NCI-H446 (cell line): ENCODE measurements at regions not wholly inside any gene's neighbourhood (a gene's known extent, or its start where the extent isn't known, plus 50 kb on each side); places are given as distances from the start of the nearest gene placed in this dataset.
A peak's percentile ranks its signal among the peaks of the same experiment; 100 is the strongest.
"Not testable (repeated sequence)": the region's sequence is repeated elsewhere in the genome, so short reads cannot be mapped to it uniquely, and the experiment has no call there.

Experiments
- DNase-seq, 2 experiments: peaks; one replicate each; lab custom pipeline; 2025; lab: John Stamatoyannopoulos, UW

DNA sequence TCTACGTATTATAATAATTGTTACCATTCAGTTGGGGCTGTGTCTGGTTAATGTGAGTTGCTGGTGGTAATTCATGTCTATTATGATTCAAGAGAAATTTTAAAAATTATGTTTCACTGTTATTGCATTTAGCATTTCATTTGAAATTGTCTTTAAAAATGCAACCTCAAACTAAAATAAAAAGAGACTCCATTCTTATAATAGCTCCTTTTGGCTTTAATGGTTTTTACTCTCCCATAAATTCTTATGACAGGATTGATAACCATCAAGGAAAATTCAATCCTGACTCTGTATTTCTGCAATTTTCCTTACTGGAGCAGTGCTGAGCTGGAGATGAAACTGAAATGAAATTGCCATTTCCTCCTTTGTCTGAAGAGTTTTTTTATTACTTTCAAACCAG is 262.7 kb downstream of the REEP3 start:
- no peak for DNase-seq

- DNase-seq = peak in 1 of 2 experiments; percentile 76
Measured at GRCh38 chr10:63788152-63788821, 267.1 kb downstream of the REEP3 start.

- DNase-seq = no peak
Measured at GRCh38 chr10:63795094-63795860, 274.1 kb downstream of the REEP3 start.

GRCh38 chr10:63798599-63799498 is 277.6 kb downstream of the REEP3 start:
- no peak for DNase-seq

GRCh38 chr10:63799521-63800300 is 278.5 kb downstream of the REEP3 start:
- DNase-seq = no peak

GRCh38 chr10:63801166-63801565 is 280.0 kb downstream of the REEP3 start:
- no peak for DNase-seq

GRCh38 chr10:63806330-63806729 is 285.1 kb downstream of the REEP3 start:
- no peak for DNase-seq

GRCh38 chr10:63812501-63812900 is 291.3 kb downstream of the REEP3 start:
- no peak for DNase-seq

GRCh38 chr10:63819753-63820329 is 298.6 kb downstream of the REEP3 start:
- DNase-seq = peak; percentile 18 to 49

DNA sequence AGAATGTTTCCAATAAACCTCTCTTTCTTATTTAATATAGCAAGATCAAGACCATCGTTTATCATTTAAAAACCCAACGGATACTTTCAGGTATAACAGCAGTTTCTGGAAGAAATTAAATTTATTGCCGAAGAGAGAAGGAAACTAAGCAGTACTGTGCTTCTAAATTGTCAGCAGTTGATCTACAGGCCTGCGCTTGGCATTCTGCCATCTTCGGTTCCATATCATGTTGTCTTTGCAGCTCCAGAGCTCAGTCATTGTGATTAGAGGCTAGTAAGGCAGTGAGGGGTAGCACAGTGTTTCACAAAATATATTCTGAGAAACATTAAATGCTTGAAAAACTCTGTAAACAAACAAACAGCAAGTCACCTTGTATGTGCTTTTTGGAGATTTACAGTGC is 301.3 kb downstream of the REEP3 start:
- DNase-seq = no peak

- no peak for DNase-seq
Measured at GRCh38 chr10:63825111-63825510, 303.9 kb downstream of the REEP3 start.

DNA sequence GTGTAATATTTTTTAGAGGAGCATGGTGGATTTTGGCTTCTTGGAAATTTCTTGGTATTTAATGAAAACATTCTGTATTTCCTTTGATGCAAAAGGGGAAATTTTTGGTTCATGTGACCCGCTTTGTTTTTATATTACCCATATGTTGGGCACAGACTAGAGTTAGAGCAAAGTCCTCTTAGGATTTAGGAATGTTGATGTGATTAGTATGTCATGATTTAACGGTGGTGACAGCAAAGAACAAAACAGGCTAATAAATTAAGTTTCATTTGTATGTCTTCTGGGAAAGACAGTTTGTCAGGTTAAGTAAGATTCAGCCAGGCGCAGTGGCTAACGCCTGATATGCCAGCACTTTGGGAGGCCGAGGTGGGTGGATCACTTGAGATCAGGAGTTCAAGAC is 304.6 kb downstream of the REEP3 start:
- no peak for DNase-seq

DNA sequence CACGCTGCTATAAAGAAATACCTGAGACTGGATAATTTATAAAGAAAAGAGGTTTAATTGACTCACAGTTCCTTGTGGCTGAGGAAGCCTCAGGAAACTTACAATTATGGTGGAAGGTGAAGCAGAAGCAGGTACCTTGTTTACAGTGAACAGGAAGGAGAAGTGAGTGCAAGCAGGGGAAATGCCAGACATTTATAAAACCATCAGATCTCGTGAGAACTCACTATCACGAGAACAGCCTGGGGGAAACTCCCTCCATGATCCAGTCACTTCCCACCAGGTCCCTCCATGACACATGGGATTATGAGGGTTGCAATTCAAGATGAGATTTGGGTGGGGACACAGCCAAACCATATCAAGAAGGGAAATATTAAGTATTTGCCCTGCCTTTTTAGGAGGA is 305.8 kb downstream of the REEP3 start:
- DNase-seq = not testable (repeated sequence)

DNA sequence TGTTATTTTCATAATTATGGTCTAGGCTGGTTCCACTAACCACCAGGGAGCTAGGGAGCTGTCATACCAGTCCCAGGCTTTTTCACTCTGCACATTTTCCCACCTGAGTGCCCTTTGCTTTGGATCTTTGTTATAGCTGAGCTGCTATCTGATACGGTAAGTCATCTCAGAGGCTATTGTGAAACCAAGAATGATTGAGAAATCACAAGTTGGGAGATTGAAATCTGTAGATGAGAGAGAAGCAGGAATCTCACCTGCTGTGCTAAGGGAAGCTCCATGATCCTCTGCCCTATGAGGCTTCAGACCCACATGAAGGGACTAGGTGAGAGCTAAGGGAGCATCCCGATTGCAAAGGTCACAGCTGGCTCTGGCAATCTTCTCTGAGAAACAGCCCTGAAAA is 307.8 kb downstream of the REEP3 start:
- no peak for DNase-seq

- no peak for DNase-seq
Measured at GRCh38 chr10:63829573-63830149, 308.5 kb downstream of the REEP3 start.

DNA sequence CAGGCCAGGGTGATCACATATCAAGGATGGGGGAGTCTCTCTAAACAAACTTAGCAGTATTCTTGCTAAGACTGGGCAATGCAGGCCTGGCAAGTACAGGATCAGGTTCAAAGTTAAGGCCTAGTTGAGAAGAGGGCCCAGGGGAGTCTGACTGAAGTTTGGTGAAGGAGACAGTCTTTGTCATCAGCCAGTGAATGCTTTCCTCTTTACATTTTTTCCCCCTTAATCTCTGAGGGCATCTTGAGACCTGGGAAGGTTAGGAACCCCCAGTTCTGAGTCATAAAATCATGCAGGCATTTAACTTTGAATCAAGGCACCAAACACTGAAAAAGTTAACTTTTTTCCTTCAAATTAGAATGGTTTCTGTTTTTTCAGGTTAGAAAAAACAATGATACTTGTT is 311.5 kb downstream of the REEP3 start:
- no peak for DNase-seq

GRCh38 chr10:63833411-63834060 is 312.3 kb downstream of the REEP3 start:
- no peak for DNase-seq

- DNase-seq = no peak
Measured at GRCh38 chr10:63836666-63837442, 315.7 kb downstream of the REEP3 start.

DNA sequence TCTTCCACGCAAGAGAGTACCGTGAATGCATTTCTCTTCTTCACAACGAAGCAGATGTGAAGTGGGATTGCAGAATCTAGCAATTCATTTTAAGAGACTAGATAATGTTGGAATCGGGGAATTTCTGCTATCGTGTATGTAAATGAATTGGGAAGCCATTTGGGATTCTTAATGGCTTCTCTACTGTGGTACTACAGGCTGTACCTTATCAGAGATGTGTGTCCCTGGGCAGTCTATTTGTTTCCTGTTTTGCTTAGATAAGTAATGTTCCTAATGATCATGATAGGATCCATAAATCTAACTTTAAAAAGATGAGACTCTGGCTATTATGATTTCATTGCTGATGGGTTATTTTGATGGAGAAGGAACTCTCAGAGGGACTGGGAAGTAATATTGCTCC is 320.6 kb downstream of the REEP3 start:
- DNase-seq = no peak

- DNase-seq = no peak
Measured at GRCh38 chr10:63843107-63843506, 321.9 kb downstream of the REEP3 start.
